ENCODE measurements at regions not wholly inside any gene's neighbourhood (a gene's known extent, or its start where the extent isn't known, plus 50 kb on each side); places are given as distances from the start of the nearest gene placed in this dataset.

DNA sequence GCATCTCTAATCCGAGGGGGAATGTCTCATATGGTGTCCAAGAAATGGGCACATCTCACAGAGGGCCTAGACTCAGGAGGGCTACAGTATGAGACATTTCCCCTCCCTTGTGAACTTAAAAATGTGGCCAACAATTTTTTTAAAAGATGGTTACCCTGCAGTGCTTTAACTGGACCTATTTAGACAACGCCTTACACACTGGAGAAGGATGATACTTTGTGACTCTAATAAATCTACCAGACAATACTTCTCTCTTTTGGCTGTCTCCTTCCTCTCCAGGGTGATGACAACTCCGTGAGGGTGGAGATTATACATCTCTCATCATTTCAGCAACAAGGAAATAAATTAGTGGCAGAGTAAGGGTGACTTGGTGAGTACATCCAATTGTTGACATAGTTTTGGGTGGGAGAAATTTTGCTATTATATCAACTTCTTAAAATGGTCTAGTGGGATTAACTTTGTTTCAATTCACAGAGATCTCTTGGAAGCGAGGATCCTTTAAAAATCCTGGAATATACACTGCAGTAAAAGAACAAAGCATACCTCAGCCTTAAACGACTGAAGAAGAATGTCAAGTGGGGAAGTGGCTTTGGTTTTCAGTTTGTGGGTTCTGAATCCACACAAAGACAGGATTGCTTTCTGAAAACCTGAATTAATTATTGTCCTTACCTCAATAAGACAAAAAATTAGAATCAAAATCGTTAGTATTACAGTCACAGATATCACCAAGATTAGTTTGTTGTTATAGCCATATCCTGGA lies 89.8 kb downstream of the KPNA2 start:
- TF ChIP-seq, protein P1, sequence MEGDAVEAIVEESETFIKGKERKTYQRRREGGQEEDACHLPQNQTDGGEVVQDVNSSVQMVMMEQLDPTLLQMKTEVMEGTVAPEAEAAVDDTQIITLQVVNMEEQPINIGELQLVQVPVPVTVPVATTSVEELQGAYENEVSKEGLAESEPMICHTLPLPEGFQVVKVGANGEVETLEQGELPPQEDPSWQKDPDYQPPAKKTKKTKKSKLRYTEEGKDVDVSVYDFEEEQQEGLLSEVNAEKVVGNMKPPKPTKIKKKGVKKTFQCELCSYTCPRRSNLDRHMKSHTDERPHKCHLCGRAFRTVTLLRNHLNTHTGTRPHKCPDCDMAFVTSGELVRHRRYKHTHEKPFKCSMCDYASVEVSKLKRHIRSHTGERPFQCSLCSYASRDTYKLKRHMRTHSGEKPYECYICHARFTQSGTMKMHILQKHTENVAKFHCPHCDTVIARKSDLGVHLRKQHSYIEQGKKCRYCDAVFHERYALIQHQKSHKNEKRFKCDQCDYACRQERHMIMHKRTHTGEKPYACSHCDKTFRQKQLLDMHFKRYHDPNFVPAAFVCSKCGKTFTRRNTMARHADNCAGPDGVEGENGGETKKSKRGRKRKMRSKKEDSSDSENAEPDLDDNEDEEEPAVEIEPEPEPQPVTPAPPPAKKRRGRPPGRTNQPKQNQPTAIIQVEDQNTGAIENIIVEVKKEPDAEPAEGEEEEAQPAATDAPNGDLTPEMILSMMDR (IDR thresholded peaks at IDR 0.05 in 8 of 11, conservative IDR thresholded peaks at IDR 0.05 in 3 of 11), result no peak
- no peak for TF ChIP-seq POLR2A (IDR thresholded peaks at IDR 0.05)
- no peak for TF ChIP-seq POLR2AphosphoS5 (IDR thresholded peaks at IDR 0.05)
- WGBS, 5 donors, result 52 to 60% (median 58%) methylated on average over 6 of the region's 6 CpGs
- no peaks in the 10 kb centered on the region for H3K4me1 ChIP-seq
- DNase-seq, result no peak
- H3K4me3 ChIP-seq, result no peak overlapping the region
- H3K36me3 ChIP-seq, result peaks cover 0 to 96% (median 28%) of the 10 kb centered on the region in 6 donors
- no peak overlapping the region for H3K27ac ChIP-seq
- intact Hi-C loops (cut with DNase I; ENCODE audit: low total_unique reads), result no loop called here
- H3K27me3 ChIP-seq (replicated peaks in 1 of 7), result no peaks in the 10 kb centered on the region
- peaks cover 0 to 11% (median 4%) of the 10 kb centered on the region in 8 donors for H3K9me3 ChIP-seq

DNA sequence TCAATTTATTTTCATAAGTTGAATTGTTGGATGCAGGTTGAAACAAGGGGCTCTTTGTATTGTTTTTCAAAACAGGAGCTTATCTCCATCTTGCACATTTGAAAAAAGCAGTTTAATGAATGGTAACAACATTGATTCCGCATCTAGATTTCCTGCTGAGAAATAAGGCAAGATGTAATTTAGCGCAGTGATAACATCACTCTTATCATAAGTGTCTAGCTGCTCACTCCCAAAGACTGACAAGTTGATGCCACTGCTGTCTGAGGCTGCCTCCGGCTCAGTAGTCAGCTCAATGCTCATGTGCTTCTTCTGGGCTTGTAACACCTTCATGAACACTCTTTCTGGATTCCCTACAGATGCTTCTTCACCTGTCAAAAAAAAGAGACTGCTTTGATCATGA lies 92.4 kb downstream of the KPNA2 start:
- no peaks in the 10 kb centered on the region for H3K4me1 ChIP-seq
- 86 to 95% (median 88%) methylated on average over 3 of the region's 3 CpGs for whole genome bisulfite sequencing, 5 donors
- no peaks in the 10 kb centered on the region for H3K27me3 ChIP-seq (replicated peaks in 1 of 7)
- peaks cover 0 to 2% (median 0%) of the 10 kb centered on the region in 8 donors for H3K9me3 ChIP-seq
- peaks cover 0 to 84% (median 21%) of the 10 kb centered on the region in 6 donors for H3K36me3 ChIP-seq
- no peak overlapping the region for H3K27ac ChIP-seq
- intact Hi-C loops (cut with DNase I; ENCODE audit: low total_unique reads), result no loop called here
- no peak for TF ChIP-seq POLR2AphosphoS5 (IDR thresholded peaks at IDR 0.05)
- TF ChIP-seq POLR2A (IDR thresholded peaks at IDR 0.05), result no peak
- TF ChIP-seq, protein P1 (IDR thresholded peaks at IDR 0.05 in 8 of 11, conservative IDR thresholded peaks at IDR 0.05 in 3 of 11), result no peak
- no peak for DNase-seq
- no peak overlapping the region for H3K4me3 ChIP-seq

DNA sequence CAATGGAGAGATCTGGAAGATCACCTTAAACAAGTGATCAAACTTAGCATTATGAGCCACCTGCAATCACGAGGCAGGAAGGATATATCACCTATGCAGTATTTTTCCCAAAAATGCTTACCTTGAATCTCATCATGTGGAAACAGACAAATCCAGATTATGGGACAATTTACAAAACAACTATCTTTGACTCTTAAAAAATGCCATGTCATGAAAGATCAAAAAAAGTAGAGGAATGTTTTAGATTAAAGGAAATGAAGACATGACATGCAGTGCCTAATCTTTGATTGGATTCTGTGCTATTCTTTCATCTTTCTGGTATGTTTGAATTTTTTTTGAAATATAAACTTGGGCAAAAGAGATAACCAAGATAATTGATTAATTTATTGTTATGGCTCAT lies 95.9 kb downstream of the KPNA2 start:
- intact Hi-C loops (cut with DNase I; ENCODE audit: low total_unique reads), result no loop called here
- 89 to 100% (median 94%) methylated on average over 1 of the region's 1 CpG for WGBS, 5 donors

More for the DNA sequence above, 95.9 kb downstream of the KPNA2 start:
- DNase-seq, result no peak
- TF ChIP-seq, protein P1 (IDR thresholded peaks at IDR 0.05 in 8 of 11, conservative IDR thresholded peaks at IDR 0.05 in 3 of 11), result no peak
- TF ChIP-seq POLR2AphosphoS5 (IDR thresholded peaks at IDR 0.05) (no peak), POLR2A (IDR thresholded peaks at IDR 0.05) (no peak)
- H3K9me3 ChIP-seq, result no peaks in the 10 kb centered on the region
- no peak overlapping the region for H3K27ac ChIP-seq
- H3K27me3 ChIP-seq (replicated peaks in 1 of 7), result no peaks in the 10 kb centered on the region
- H3K4me3 ChIP-seq, result no peak overlapping the region
- peaks cover 0 to 80% (median 21%) of the 10 kb centered on the region in 6 donors for H3K36me3 ChIP-seq
- H3K4me1 ChIP-seq, result peaks cover 0 to 9% (median 0%) of the 10 kb centered on the region in 6 donors

Data from spleen (tissue), 11 donors.